ENCODE measurements at regions not wholly inside any gene's neighbourhood (a gene's known extent, or its start where the extent isn't known, plus 50 kb on each side); places are given as distances from the start of the nearest gene placed in this dataset.

DNA sequence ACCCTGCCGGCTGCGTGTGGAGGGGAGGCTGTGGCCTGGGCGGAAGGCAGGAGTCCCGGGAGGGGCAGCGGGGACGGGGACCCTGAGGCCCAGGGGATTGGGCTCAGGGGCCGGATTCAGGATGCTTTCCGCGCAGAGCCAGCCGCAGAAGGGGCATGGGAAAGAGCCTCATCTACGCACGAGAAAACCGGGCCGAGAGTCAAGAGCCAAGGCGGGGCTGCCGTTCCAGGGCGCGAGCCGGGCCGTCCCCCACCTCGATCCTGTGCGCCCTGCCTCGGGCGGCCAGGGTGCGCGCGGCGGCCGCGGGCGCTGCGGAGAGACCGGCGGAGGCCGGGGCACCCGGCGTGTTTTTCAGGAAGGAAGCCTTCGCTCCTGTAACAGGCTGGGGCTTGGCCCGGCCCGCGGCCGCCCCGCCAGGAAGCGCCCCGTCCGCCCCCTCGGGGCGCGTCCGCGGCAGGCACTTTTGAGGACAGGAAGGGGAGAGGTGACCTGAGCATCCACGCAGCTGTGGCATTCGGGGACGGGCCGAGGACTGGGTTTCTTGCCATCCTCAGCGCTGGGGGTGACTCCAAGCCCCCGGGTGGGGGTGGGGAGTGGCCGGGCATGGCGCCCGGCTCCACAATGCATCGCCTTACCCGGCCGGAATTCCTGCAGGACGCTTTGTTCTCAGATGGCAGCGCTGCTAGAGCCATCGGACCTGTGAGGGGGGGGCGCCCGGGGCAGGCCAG lies 62.3 kb upstream of the GATA2 start:
- Mint-ChIP-seq H3K27me3 (peaks cover 40 to 69% (median 67%) of the 10 kb centered on the region in 3 donors), H3K36me3 (peaks cover 0 to 6% of the 10 kb centered on the region in 2 donors), H3K9me3 (peaks cover 0 to 6% (median 0%) of the 10 kb centered on the region in 7 donors), H3K27ac (no peak overlapping the region), H3K4me1 (peaks cover 0 to 6% (median 6%) of the 10 kb centered on the region in 3 donors), H3K4me3 (peak overlapping the region in 2 of 8 donors; percentile 28 to 47)
- no peak for DNase-seq
- no peak for ATAC-seq (ENCODE audit: low read depth in 2 of 2)

DNA sequence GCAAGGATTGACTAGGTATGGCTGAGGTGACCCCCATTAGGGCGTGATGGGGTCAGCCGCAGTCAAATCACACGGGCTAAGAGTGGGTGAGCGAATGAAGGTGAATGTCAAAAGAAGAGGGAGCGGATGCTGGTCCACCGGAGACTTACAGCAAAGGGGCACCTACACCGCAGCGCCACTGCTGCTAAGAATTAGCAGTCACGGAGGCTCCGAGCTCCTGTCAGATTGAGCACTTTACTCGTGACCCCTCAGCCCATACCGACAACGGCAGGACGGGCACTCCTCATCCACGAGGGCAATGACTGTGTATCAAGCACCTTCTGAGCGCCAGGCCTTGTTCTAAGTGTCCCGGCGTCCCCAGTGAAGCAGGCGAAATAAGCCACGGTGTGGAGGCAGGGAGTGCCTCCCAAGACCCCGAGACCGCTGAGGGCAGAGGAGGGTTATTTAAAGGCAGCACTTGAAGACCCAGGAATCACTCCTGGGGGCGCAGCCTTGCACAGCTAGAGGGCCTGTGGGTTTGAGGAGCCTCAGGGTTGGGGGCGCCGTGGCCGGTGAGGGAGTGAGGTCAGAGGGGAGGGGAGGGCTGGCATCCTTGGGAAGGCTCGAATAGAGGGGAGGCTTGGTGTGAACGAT lies 61.6 kb upstream of the GATA2 start:
- no peak overlapping the region for H3K27ac Mint-ChIP-seq
- H3K4me3 Mint-ChIP-seq = peak overlapping the region in 3 of 8 donors; percentile 28 to 73 (median 59)
- H3K36me3 Mint-ChIP-seq = no peaks in the 10 kb centered on the region
- peaks cover 0 to 6% (median 0%) of the 10 kb centered on the region in 7 donors for H3K9me3 Mint-ChIP-seq
- H3K4me1 Mint-ChIP-seq = peaks cover 0 to 6% (median 6%) of the 10 kb centered on the region in 3 donors
- no peak for ATAC-seq (ENCODE audit: low read depth in 2 of 2)
- peaks cover 36 to 67% (median 67%) of the 10 kb centered on the region in 3 donors for H3K27me3 Mint-ChIP-seq
- DNase-seq = no peak

DNA sequence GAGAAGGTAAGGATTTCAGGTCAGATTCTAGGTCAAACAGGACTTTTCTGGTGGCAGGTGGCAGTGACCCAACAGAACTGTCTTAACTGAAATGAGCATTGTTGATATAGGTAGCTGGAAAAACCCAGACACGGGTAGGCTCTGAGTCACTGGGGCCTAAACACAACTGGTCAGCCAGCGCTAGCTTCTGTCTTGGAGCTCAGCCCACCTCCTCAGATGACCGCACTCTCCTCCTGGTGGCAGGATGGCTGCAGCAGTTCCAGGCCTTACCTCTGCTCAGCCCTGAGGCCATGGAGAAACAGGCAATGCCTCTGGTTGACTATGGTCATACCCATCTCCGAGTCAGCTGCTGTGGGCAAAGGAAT lies 61.1 kb upstream of the GATA2 start:
- ATAC-seq (ENCODE audit: low read depth in 2 of 2) = no peak
- H3K9me3 Mint-ChIP-seq = peaks cover 0 to 6% (median 0%) of the 10 kb centered on the region in 7 donors
- peaks cover 33 to 67% (median 64%) of the 10 kb centered on the region in 3 donors for H3K27me3 Mint-ChIP-seq
- no peaks in the 10 kb centered on the region for H3K36me3 Mint-ChIP-seq
- H3K4me1 Mint-ChIP-seq = peaks cover 0 to 6% (median 6%) of the 10 kb centered on the region in 3 donors
- H3K27ac Mint-ChIP-seq = no peak overlapping the region
- DNase-seq = no peak
- peak overlapping the region in 2 of 8 donors; percentile 28 to 73 for H3K4me3 Mint-ChIP-seq

DNA sequence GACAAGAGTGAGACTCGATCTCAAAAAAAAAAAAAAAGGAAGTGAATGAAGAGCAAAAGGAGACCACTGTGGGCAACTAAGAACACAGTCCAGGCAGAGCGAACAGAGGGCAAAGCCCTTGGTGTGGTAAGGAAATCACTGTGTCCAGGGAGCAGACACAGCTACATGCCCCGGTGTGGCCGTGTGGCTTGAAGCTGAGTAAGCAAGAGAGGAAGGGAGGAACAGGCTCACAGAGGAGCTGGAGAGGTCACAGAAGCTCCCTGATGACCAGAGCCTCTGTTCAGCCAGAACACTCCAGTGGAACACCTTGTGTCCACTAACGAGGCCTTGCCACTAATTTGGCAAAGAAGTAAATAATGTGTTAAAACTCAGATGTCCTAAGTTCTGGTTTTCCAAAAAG lies 60.6 kb upstream of the GATA2 start:
- no peak for ATAC-seq (ENCODE audit: low read depth in 2 of 2)
- no peak for DNase-seq
- Mint-ChIP-seq H3K4me3 (no peak overlapping the region), H3K4me1 (peaks cover 0 to 6% (median 6%) of the 10 kb centered on the region in 3 donors), H3K9me3 (peaks cover 0 to 6% (median 0%) of the 10 kb centered on the region in 7 donors), H3K27me3 (peaks cover 33 to 71% (median 64%) of the 10 kb centered on the region in 3 donors), H3K27ac (no peak overlapping the region), H3K36me3 (no peaks in the 10 kb centered on the region)

DNA sequence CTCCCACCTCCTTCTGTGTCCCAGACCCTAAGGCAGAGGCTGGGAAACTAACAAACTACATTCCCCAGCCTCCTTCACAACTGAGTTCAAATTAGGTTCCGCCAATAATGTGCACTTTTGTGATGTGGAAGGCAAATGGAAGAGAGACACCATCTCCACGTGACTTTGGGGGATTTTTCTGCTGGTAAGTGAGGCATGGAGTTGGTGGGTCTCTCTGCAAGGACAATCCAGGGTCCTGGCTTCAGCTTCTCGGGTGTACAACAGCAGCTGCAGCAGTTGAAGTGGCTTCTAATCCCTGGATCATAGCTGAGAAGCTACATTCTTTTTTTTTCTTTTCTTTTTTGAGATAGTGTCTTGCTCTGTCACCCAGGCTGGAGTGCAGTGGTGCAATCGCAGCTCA lies 58.9 kb upstream of the GATA2 start:
- no peaks in the 10 kb centered on the region for H3K36me3 Mint-ChIP-seq
- ATAC-seq (ENCODE audit: low read depth in 2 of 2) (no peak), DNase-seq (no peak)
- peaks cover 0 to 6% (median 6%) of the 10 kb centered on the region in 3 donors for H3K4me1 Mint-ChIP-seq
- H3K27ac Mint-ChIP-seq = no peak overlapping the region
- peaks cover 0 to 5% (median 0%) of the 10 kb centered on the region in 7 donors for H3K9me3 Mint-ChIP-seq
- H3K4me3 Mint-ChIP-seq = no peak overlapping the region
- peaks cover 28 to 62% (median 58%) of the 10 kb centered on the region in 3 donors for H3K27me3 Mint-ChIP-seq

DNA sequence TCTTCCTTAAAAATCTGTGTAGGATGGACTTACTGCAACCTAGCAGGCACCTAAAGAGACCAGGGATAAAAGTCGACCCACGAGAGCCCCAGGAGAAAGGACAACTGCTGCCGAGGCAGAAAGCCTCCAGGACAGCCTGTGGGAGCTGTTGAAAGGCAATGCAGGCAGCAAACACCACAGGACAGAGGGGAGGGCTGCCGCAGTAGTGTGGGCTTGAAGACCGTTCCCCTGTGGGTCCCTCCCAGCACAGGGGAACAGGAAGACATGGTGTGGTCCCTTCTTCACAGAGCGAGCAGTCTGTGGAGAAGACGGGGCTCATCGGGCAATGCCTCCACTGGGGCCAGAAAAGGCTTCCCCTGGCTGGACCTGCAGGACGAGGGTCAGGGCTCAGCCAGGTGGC lies 58.5 kb upstream of the GATA2 start:
- H3K27ac Mint-ChIP-seq = no peak overlapping the region
- ATAC-seq (ENCODE audit: low read depth in 2 of 2) (no peak), DNase-seq (no peak)
- H3K27me3 Mint-ChIP-seq = peaks cover 24 to 61% (median 53%) of the 10 kb centered on the region in 3 donors
- peaks cover 0 to 6% (median 6%) of the 10 kb centered on the region in 3 donors for H3K4me1 Mint-ChIP-seq
- H3K4me3 Mint-ChIP-seq = no peak overlapping the region
- no peaks in the 10 kb centered on the region for H3K36me3 Mint-ChIP-seq
- peaks cover 0 to 2% (median 0%) of the 10 kb centered on the region in 7 donors for H3K9me3 Mint-ChIP-seq

DNA sequence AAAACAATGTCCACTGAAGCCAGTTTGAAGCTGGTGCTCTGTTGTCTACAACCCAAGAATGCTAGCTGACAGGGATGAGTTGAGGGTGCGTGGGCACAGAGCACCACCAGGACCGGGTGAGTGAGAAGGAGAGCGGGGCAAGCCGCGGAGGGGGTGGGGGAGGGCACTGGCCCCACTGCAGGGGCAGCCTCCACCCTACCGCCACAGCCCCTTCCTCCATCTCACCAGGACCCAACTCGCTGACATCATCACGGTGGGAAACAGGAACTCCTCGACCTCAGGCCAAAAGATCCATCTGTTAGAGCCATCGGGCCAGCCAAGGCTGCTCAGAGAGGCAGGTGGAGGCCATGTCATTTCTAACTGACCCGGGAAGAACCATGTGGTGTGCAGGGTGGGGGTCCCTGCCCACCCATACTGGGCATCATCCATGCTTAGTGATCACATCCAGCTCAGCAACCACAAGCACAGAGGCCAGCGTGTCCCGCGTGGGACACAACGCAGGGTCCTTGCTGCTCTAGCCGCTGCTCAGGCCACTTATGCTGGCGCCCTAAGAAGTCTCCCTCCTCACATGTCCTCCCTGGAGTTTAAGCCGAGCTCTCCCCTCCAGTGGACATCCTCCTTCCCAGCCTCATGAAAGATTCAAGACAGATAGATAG lies 57.6 kb upstream of the GATA2 start:
- Mint-ChIP-seq H3K27ac (no peak overlapping the region), H3K36me3 (no peaks in the 10 kb centered on the region), H3K4me3 (no peak overlapping the region), H3K4me1 (peaks cover 0 to 6% (median 6%) of the 10 kb centered on the region in 3 donors), H3K9me3 (peaks cover 0 to 2% (median 0%) of the 10 kb centered on the region in 7 donors), H3K27me3 (peaks cover 23 to 58% (median 50%) of the 10 kb centered on the region in 3 donors)
- ATAC-seq (ENCODE audit: low read depth in 2 of 2) (no peak), DNase-seq (no peak)

DNA sequence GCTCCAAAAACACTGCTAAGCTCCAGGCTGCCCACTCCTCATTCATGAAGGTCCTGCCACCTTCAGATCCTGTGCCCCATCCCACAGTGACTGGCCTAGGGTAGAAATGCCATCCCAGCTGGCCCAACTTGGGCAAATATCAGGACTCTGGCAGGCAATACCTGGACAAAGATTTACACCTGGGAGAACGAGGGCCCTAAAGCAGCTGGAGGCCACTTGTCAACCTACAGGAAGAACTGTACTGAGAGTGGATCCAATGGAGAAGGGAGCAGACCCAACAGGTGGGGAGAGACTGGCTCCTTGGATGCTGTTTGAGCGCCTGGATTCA lies 57.1 kb upstream of the GATA2 start:
- Mint-ChIP-seq H3K36me3 (no peaks in the 10 kb centered on the region), H3K27me3 (peaks cover 23 to 58% (median 50%) of the 10 kb centered on the region in 3 donors), H3K9me3 (peaks cover 0 to 2% (median 1%) of the 10 kb centered on the region in 7 donors), H3K27ac (no peak overlapping the region), H3K4me1 (peaks cover 0 to 6% (median 6%) of the 10 kb centered on the region in 3 donors), H3K4me3 (no peak overlapping the region)
- no peak for DNase-seq
- ATAC-seq (ENCODE audit: low read depth in 2 of 2) = no peak

DNA sequence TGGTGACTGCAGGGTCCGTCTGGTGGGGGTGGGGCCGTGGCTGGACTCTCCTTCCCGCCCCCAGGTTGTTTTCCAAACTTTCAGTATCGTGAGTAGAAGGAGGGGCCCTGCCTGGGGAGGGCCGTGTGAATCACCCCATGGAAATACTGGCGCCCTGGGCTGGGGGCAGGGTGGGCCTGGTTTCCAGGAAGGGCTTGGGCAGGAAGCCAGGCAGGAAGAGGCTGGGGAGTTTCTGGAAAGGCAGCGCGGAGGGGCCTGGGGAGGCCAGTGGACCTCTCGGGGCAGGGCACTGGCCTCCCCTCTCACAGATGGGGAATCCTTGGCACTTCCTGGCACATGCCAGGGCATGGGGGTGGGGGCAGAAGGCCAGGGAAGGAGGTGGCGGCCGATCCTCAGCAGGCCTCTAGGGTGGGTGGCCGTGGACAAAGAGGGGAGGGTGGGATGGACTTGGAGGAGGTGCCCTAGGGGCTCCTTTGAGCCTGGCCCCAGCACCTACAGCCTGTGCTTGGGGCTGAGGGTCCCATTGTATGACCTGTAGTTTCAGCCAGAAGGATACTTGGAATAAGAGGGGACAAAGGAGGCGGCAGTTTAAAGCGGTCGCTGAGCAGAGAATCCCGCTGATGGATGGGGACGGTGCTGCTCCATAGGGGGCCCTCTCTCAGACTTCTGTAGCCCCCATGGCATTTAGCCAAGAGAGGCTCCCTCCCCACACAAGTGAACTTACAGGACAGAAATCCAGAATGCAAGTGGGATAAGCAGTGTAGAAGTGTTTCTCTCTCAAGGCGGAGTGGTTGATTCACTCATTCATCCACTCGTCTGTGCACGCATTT lies 56.5 kb upstream of the GATA2 start:
- peak overlapping the region in 1 of 6 donors; percentile 60 for H3K27ac Mint-ChIP-seq
- DNase-seq (no peak), ATAC-seq (ENCODE audit: low read depth in 2 of 2) (no peak)
- no peak overlapping the region for H3K4me3 Mint-ChIP-seq
- no peaks in the 10 kb centered on the region for H3K36me3 Mint-ChIP-seq
- peaks cover 19 to 53% (median 45%) of the 10 kb centered on the region in 3 donors for H3K27me3 Mint-ChIP-seq
- peaks cover 0 to 5% (median 2%) of the 10 kb centered on the region in 7 donors for H3K9me3 Mint-ChIP-seq
- H3K4me1 Mint-ChIP-seq = peaks cover 0 to 2% (median under 1%) of the 10 kb centered on the region in 3 donors

DNA sequence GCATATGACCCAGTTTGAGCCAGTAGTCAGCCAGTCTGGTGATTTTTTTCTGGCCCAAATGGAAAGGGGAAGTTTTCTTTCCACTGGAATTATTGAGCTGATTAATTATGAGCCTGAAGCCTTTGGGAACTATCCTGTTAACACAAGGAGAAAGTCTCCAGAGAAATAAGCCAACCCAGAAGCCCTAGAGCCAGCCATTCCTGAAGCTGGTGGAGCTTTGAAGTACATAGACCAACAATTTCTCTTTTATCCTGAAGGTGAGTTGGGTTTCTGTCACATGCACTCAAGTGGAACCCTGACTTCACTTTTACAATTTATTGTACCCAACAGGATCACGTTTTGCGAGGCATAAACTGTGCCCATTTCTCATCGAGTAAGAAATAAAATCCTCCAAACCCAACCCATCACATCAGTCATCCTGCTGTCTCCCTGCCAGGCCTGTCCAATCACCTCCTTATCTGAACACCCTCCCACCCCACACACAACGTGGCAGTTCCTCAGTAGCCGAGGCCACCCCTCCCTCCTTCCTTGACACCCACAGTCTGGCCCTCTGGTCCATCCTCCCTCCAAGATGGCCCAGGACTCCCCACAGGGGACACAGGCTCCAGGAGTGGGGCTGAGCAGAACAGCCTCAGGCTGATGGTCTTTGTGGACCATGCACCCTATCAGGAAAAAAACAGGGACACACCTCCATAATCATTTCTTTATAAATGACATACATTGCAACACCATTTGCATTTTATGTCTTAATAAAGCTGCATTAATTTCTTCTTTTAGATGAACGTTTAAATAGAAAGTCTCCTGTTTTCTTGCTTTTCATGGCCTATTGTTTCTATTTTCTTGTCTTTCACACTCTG lies 55.7 kb upstream of the GATA2 start:
- Mint-ChIP-seq H3K4me1 (no peaks in the 10 kb centered on the region), H3K4me3 (no peak overlapping the region), H3K27ac (peak overlapping the region in 1 of 6 donors; percentile 60), H3K27me3 (peaks cover 11 to 45% (median 36%) of the 10 kb centered on the region in 3 donors), H3K9me3 (peaks cover 0 to 8% (median 5%) of the 10 kb centered on the region in 7 donors), H3K36me3 (peaks cover 0 to under 1% of the 10 kb centered on the region in 2 donors)
- ATAC-seq (ENCODE audit: low read depth in 2 of 2) = no peak
- no peak for DNase-seq

DNA sequence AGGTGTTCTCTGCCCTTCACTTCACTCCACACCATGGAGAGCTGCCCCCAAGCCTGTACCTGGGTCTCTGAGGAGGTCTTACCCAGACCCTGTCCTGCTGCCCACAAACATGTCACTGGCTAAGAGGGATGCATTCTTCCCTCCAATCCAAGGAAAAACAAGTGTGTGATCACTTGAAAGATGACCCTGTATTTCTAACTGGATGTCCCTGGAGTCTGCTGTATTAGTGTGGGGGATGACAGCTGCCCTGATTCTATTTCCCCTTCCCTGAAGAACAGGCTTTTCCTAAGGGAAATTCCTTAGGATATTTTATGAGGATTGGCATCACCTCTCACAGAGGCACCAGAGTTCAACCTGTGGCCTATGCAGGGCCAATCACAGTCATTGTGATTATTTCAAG lies 55.0 kb upstream of the GATA2 start:
- H3K4me3 Mint-ChIP-seq = no peak overlapping the region
- peaks cover under 1 to 7% of the 10 kb centered on the region in 2 donors for H3K36me3 Mint-ChIP-seq
- no peaks in the 10 kb centered on the region for H3K4me1 Mint-ChIP-seq
- DNase-seq (no peak), ATAC-seq (ENCODE audit: low read depth in 2 of 2) (no peak)
- H3K27me3 Mint-ChIP-seq = peaks cover 7 to 39% (median 32%) of the 10 kb centered on the region in 3 donors
- peaks cover 5 to 14% (median 11%) of the 10 kb centered on the region in 7 donors for H3K9me3 Mint-ChIP-seq
- no peak overlapping the region for H3K27ac Mint-ChIP-seq

DNA sequence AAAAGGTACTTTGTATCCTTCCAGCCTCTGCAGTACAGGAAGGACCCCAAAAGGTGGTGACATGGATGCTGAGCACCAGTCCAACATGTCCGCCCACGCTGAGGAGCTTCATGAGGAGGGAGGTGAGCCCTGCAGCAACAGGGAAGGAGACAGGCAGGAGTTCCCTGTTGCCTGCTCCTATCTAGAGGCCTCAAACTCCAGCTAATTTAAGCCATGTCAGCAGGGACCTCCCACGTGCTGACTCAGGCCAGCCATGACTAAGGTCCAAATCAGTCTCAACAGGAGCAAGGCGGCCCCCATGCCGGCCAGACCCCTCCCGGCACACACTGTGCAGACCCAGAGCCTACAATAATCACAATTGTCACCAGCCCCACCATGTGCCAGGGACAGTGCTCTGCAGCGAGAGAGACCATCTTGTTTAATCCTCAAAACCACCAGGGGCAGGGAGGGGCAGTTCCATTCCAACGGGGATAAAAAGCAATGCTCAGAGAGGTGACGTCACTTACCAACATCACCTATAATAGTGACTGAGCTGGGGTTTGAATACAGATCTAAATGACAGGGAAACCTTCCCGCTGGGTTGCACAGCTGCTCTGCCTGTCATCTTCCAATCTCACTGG lies 54.5 kb upstream of the GATA2 start:
- H3K9me3 Mint-ChIP-seq = peaks cover 9 to 20% (median 16%) of the 10 kb centered on the region in 7 donors
- ATAC-seq (ENCODE audit: low read depth in 2 of 2) (no peak), DNase-seq (no peak)
- no peaks in the 10 kb centered on the region for H3K4me1 Mint-ChIP-seq
- peaks cover 3 to 39% (median 32%) of the 10 kb centered on the region in 3 donors for H3K27me3 Mint-ChIP-seq
- peaks cover 6 to 13% of the 10 kb centered on the region in 2 donors for H3K36me3 Mint-ChIP-seq
- no peak overlapping the region for H3K4me3 Mint-ChIP-seq
- H3K27ac Mint-ChIP-seq = no peak overlapping the region

All from naive B cell (primary cell).